GM21447 (cell line): ENCODE measurements at regions not wholly inside any gene's neighbourhood (a gene's known extent, or its start where the extent isn't known, plus 50 kb on each side); places are given as distances from the start of the nearest gene placed in this dataset.

Experiments
- ATAC-seq: cut with Tn5 transposase; IDR thresholded peaks from one replicate; pipeline ENCODE4 v1.9.1; 2021; ENCODE audit not compliant: unreplicated experiment

DNA sequence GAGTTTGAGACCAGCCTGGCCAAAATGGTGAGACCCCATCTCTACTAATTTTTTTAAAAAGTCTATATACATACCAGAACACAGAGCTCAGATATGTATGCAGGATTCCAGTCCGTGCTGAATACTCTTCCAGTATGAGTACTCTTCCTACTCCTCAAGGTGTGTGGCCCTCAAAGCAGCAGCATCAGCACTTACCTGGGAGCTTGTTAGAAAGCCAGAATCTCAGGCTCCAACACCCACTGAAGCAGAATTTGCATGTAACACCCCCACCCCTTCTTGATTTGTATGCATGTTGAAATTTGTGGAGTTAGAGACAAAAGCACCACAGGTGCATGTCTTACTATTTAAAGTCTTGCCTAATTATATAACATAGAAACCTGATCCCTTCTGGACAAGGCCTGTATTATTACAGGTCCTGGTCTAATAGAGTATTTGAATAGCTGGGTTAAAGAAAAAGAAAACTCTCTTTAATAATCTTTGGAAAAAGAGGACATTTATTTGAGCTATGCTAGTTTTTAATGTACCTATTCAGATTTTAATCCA, 50.3 kb upstream of the NFE2L2 start:
- no peak for ATAC-seq

DNA sequence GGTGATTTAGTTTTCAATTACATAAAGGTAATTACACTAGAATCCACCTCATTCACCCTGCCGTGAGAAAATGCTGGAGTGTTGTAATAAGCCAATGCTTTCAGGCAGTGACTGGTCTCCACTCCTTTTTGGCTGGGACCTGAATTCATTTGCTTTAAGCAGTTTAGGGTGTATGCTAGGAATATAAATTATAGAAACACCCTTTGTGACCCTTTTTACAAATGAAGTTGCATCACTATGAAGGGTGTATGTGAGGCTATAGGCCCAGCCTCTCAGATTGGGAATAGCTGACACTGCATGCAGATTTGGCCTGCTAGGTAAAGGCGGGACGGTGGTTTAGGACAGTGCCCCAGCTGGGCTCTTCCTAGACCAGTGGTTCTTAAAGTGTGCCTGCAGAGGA, 50.8 kb upstream of the NFE2L2 start:
- ATAC-seq: no peak

DNA sequence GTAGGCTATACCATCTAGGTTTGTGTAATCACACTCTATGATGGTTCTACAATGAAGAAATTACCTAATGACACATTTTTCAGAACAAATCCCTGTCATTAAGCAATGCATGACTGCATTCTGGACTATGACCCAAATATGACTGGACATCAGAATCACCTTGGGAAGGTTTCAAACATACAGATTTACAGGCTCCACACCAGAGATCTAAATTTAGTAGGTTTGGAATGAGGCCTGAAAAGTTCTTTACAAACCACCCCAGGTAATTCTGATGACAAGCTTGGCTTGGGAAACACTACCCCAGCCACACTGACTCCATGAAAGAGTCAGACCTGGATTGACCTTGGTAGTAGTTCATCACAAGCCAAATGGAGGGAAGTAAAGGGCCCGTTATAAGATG, 52.2 kb upstream of the NFE2L2 start:
- no peak for ATAC-seq

DNA sequence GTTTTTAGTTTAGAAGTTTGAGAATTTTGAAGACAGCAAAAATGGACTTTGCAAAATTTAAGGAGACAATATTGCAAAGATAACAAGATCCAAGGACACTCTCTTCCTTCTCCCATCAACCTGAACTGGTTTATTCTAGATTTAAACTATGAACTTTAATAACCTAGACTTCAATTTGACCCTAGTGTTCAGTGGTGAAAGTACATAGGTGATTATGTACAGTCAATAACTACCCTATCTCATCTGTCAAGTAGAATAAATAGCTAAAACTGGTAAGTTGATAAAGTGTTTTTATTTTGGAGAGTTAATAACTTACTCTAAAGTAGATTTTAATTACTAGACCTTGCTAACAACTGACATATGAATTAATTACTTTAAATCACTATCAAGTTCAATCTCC, 52.9 kb upstream of the NFE2L2 start:
- ATAC-seq: no peak

DNA sequence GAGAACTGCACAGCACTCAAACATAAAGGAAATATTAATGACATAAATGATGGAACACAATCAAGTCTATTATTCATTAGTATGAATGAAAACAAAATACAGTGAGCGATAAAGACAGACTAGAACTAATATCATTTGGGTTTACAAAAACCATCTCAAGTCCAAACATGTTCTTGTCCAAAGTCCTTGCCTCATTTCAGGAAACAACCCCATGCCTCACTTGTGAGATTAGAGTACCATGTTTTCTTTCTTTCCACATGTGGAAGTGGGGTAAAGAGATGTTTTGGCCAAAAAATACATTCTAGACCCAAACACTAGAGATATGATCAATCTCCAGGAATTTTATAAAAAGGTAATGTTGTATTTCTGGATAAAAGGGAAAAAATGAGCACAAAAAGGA, 53.3 kb upstream of the NFE2L2 start:
- no peak for ATAC-seq

DNA sequence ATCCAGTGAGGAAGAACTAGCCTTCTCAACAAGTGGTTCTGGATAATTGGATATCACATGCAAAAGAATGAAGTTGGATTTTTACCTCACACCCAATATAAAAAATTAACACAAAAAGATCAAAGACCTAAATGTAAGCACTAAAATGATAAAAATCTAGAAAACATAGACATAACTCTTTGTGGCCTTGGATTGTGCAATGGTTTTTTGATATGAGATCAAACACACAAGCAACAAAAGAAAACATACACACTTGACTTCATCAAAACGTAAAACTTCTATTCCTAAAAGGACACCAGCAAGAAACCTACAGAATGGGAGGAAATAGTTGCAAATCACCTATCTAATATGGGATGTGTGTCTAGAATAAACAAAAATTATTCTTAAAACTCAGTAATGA, 54.1 kb upstream of the NFE2L2 start:
- no peak for ATAC-seq

DNA sequence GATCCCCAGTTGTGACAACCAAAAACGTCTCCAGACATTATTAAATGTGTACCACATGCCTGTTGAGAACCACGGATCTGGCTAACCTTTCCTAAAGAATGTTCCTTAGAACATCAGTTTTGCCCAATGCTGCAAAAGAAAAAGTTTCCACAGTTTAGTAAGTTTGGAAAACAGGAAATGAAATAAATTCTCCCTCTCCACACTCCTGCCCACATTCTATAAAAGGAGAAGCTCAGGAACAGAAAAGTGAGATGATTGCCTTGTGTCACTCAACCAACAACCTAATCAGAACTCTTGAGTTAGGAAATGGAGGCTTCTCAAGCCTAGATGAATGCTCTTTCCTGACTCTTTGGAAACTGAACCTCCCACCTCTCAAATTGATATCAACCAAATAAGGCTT, 56.1 kb upstream of the NFE2L2 start:
- no peak for ATAC-seq

DNA sequence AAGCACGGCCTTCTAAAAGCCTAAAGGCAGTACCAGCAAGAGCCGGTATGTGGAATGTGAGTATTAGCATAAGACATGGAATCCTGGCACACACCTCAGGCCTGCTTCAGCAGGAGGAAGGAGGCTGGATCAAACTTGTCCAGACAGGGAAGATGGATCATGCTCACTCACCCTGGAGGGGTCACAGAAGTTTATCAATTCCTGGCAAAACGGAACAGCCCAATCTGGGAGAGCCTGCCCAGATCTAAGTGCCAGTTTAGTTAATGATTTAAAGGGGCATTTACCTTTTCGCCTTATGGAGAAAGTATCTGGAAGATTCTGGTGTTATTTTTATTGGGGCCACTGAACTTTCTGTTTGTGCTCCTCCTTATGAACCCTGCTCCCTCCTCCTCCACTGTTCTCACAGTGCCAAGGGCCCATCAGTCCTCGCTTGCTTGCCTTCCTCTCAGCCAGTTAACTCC, 58.3 kb upstream of the NFE2L2 start:
- no peak for ATAC-seq

DNA sequence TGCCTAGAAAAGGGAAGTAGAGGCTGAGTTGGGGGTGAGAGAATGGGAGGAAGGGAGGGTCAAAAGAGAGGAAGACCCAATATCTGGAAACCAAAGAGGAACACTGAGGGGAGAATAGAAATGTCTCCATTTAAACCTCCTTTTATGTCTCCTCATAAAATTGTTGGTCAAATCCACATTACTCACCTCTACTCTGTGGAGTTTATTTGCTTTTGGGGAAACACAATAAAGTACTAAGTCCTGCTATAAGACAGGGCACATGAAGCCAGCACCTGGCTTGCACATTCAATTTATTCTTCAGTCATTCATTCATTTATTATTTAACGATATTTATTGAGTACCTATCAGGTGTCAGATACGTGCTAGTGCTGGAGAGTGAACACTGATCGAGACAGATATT, 60.3 kb upstream of the NFE2L2 start:
- no peak for ATAC-seq

DNA sequence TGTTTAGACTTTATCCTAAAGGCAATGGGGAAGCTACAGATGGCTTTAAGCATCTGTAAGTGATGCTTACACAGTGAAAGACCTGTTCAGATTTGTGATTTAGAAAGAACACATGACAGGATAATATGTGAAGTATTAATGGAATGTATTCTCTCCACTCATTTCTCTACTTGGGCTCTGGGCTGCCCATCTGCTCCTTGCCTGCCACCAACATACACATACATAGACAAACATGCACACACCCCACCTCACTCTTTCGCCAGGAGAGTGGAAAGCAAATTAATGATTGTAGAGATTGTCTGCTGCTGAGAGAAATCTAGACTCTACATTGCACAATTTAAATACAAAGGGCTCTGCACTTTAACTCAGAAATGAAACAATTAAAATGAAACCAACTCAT, 61.0 kb upstream of the NFE2L2 start:
- peak; percentile 75 for ATAC-seq

DNA sequence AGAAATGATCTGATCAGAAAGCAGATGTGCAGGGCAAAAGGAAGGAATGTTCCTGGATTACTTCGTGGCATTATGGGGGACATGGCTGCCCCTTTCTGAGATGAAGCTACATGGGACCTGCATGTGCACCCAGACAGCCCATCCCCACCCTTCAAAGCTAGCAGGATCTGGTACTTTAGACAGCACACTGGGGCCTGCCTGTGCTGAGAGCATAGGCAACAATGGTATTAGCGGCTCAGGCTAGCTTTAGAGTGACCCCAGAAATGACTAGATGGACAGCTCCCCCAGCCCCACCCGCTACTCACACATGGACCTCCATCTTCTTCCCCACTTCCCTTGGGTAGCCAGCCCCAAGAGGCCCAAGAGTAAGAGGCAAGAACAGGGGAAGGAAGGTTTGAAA, 61.5 kb upstream of the NFE2L2 start:
- ATAC-seq: peak; percentile 24

DNA sequence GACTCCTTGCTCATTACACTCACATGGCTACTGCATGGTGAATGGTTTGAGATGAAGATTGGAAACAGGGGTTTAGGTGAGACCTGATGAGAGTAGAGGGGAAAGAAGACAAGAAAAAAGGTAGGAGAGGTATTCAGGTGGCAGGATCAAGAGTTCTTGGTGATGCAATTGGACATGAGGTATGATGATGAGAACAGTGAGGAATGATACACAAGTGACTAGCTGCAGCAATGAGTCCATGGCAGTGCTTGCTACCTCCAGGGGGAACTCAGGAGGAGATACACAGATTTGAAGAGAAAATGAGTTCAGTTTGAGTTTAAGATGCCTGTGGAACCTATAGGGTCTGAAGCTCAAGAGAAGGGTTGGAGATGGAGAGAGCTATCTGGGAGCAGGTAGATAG, 62.1 kb upstream of the NFE2L2 start:
- ATAC-seq: no peak

DNA sequence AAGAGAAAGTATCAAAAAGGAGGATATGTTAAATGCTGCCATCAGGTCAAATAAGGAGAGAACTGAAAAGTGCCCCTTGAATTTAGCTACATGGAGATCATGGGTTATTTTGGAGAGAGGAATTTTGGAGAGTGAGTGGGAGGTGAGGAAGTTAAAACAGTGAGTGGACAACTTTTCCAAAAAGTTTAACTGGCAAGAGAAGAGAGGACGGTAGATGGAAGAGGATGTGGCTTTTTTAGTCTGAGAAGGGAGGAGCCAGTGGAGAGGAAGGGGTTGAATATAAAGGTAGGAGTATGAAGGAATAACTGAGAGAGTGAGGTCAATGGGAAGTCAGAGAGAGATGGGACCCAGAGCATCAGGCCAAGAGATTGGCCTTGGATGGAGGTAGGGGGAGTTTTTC, 62.5 kb upstream of the NFE2L2 start:
- ATAC-seq: no peak

DNA sequence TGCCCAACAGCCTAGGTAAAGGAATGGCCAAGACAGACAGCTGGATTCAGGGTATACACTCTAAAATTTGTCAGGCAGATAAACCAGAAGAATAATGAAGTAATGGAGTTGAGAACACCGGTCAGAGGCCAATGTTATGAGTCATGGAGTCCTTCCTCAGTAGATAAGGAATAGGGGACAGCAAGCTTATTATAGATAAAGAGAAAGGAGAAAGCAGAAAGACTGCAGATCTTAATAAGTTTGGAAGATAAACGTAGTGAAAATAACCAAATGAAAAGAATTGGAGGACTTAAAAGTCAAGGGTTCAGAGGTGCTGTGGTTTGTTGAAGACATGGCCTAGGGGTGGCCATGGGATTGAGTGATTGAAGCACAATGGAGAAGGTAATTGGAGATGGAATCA, 63.5 kb upstream of the NFE2L2 start:
- ATAC-seq: no peak

DNA sequence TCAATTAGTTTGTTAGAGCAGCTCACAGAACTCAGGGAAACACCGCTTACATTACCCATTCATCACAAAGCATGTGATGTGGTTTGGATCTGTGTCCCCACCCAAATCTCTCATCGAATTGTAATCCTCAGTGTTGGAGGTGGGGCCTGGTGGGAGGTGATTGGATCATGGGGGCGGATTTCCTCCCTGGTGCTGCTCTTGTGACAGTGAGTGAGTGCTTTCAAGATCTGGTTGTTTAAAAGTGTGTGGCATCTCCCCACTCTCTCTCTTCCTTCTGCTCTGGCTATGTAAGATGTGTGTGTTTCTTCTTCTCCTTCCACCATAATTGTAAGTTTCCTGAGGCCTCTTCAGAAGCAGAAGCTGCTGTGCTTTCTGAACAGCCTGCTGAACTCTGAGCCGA, 63.5 kb upstream of the AGPS start:
- ATAC-seq: no peak

DNA sequence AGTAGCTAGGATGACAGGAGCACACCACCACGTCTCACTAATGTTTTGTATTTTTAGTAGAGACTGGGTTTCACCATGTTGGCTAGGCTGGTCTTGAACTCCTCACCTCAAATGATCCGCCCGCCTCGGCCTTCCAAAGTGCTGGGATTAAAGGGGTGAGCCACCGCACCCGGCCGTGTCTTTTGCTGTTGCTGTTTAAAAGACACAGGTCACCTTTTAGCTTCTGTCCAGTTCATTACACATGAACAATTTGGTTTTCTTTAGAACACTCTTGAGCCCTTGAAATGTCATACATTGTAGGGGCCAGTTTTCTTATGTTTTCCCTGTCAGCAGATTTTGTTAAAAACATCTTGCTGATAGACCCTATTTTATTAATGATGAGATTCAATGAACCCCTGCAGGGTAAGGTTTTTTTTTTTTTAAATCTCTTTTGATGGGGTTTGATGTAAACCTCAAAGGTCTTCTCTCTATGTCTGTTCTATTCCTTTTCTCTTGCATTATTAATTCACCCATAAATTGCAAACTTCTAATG, 61.0 kb upstream of the AGPS start:
- no peak for ATAC-seq

DNA sequence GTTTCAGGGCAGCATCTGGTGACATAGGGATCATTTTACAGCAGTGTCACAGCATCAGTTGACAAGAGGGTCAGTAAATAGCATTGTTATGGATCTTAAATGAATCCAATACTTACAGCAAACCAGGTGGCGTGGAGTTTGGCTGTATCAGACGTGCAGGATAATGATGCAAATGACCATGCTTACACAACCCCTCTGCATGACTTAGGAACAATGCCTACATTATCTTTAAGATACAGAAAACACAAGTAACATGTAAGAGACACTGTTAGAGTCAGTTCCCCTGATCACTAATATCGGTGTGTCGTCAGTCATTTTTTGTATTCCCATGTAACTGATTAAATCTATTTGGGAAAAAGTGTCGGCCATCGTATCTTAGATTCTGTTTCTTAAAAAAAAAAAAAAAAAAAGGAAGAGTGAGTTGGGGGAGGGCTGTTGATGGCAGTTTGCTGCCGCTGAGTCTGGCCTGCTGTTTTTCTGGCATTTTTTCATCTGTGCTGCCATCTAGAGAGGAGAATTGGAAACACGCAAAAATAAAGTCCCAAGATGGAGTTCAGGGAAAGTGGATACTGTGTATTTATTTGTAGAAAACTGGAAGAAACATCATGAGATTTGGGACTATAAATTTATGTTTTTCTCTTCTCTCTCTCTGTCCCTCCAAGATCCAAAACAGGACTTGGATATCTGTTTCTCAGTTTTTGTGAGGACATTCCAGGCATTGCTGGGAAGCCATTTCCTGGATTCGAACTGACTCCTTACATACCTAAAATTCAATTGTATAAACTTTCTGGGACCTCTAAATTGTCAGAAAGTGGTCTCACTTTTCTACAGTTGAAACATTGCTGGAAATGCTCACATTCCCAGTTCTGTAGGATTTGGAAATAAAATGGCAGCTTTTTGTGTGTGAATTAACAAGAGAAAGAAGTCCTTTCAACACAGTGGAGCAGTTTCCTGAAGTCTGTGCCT, 60.3 kb upstream of the AGPS start:
- ATAC-seq: peak; percentile 90

DNA sequence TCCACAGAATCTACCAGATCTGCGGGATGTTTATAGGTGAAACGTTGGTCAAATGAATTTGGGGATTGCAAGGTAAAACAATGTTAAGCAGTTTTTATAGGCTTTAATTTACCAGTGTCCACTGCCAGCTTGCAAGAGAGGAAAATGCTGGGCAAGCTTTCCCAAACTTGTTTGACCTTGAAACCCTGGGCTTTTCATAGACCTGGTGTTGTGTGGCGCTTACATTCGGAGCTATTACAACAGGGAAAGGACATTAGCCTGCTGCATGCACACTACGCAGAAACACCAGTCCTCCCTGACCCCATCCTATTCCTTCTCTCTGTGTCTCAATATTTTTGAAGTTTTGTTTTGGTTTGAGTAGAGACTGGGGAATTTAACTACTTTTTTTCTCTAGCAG, 59.6 kb upstream of the AGPS start:
- ATAC-seq: no peak

DNA sequence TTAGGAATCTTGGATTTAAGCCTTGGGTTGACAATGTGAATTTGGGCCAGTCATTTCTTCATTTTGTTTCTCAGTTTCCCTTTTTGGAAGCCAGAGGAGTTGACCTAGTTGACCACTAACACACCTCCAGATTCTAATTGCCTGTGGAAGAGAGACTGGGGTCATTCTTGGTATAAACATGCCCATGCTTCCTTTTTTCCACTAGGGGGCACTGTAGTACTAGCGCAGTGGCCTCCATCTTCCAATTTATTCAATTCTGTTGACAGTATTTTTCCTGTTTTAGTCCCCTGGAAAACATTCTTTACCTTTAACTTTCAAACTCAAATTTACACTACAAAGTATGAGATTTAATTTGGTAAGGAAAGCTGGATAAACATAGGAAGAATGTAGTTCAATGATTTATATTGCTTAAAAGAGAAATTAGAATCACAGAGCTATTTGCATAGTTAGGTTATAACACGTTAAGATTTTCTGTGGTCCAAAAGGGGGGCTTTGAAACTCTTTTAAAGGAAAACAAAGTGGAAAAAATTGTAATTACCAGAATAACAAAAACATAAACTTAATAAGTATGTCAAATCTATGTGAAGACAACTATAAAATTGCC, 57.5 kb upstream of the AGPS start:
- ATAC-seq: no peak

DNA sequence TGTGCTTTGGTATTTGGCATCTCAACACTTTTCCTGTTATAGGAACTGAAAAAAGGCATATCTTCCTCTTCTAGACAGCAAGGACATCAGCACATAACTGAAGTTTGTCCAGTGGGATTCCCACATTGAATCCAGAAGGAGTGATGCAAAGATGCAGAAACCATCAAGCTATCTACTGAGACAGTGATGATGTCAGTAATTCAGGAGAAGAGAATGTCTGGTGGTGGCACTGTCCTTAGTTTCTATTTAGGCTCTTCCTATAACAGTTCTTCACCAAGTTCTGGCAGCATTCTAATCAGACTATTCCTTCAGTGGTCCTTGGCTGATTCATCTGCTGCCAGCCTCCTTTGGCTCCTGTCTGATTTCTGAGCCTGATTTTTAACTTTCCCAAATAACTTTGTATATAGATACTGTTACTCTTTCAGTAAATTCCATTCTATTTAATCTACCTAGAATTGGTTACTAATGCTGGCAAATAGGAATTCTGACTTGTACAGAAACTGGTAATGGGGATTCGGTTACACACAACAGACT, 56.6 kb upstream of the AGPS start:
- ATAC-seq: no peak

DNA sequence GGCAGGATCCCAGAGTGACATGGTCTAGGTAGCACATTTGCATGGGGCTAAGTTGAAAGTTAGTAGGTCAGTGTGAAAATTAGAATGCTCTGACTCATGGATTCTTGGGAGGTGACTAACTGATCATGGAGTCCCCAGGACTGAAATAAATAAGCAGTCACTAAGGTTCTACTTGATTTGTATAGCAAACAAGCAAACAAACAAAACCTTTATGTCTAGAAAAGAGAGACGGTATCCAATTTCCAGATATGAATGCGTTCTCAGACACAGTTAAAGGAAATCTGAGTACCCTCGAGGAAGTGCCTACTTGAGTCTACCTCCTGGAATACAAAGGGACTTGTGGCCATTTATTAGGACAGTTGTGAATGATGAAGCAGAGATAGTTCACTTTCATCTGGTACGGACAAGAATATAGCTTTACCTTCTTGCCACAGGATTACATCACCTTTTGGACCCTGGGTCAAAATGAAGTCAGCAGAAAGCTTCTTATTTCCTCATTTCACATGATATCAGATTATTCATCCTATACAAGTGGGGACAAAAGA, 54.3 kb upstream of the AGPS start:
- no peak for ATAC-seq
